Endothelial cell (in vitro differentiated cells): ENCODE measurements at regions not wholly inside any gene's neighbourhood (a gene's known extent, or its start where the extent isn't known, plus 50 kb on each side); places are given as distances from the start of the nearest gene placed in this dataset.

ENCODE experiments used
- DNase-seq: peaks from one replicate; pipeline ENCODE4 v3.0.0; 2021; ENCODE audit warnings: low spot score
- H3K27ac Mint-ChIP-seq: one replicate; pipeline ENCODE4 v1.8.0; 2021; ENCODE audit warnings: mixed read lengths, inconsistent platforms; ENCODE audit not compliant: unreplicated experiment
- H3K27me3 Mint-ChIP-seq: one replicate; pipeline ENCODE4 v1.8.0; 2021; ENCODE audit warnings: mild to moderate bottlenecking, moderate library complexity, mixed read lengths, inconsistent platforms; ENCODE audit not compliant: unreplicated experiment
- H3K36me3 Mint-ChIP-seq: one replicate; pipeline ENCODE4 v1.8.0; 2021; ENCODE audit warnings: mild to moderate bottlenecking, low read depth, mixed read lengths, inconsistent platforms; ENCODE audit not compliant: unreplicated experiment
- H3K4me1 Mint-ChIP-seq: one replicate; pipeline ENCODE4 v1.8.0; 2021; ENCODE audit warnings: mild to moderate bottlenecking, mixed read lengths, inconsistent platforms; ENCODE audit not compliant: unreplicated experiment
- H3K4me3 Mint-ChIP-seq: one replicate; pipeline ENCODE4 v1.8.0; 2021; ENCODE audit warnings: mild to moderate bottlenecking, mixed read lengths, inconsistent platforms; ENCODE audit not compliant: unreplicated experiment
- H3K9me3 Mint-ChIP-seq: one replicate; pipeline ENCODE4 v1.8.0; 2021; ENCODE audit warnings: mixed read lengths, inconsistent platforms; ENCODE audit not compliant: unreplicated experiment
- TF ChIP-seq, protein P1 (sequence below): fragments of 200-600 bp; sonication (generic); IDR thresholded peaks from one replicate; pipeline ENCODE4 v1.5.0; 2021; ENCODE audit warnings: antibody characterized with exemption; ENCODE audit not compliant: unreplicated experiment

DNA sequence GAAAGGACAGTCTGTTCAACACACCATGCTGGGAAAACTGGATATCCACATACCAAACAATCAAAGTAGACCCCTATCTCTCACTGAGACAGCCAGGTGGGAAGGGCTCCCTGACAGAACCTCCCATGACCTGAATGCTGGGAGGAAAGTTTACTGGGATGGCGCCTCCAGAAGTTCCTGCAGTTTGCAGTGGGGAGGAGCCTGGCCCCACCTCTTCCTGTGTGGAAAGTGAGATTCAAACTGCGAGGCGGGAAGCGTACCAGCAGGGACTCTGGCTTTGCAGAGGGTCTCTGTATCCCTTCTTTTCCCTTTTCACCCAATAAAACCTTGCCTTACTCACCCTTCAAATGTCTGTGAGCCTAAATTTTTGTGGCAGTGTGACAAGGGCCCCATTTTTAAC, 190.7 kb downstream of the HHIPL2 start:
- no peak overlapping the region for H3K27ac Mint-ChIP-seq
- no peak for DNase-seq

DNA sequence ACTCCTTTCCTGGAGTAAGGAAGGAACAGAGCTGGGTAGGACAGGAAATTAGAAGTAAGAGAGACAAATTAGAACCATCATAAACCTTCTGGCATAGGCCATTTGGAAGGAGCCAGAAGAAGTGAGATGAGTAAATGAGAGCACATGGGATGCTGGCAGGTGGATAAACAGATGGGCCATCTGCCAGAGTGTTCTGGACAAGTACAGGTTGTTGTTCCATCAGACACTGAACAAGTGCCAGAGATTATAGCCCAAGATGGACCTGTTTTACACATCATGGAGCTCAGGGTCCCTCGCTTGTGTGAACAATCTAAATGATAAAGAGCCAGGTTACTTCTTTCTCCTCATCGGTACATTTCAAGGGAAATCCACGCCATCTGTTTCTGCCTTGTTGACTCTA, 200.3 kb downstream of the HHIPL2 start:
- Mint-ChIP-seq H3K27me3 (no peaks in the 10 kb centered on the region), H3K9me3 (no peaks in the 10 kb centered on the region), H3K27ac (no peak overlapping the region), H3K36me3 (no peaks in the 10 kb centered on the region), H3K4me1 (no peaks in the 10 kb centered on the region), H3K4me3 (no peak overlapping the region)
- TF ChIP-seq, protein P1, sequence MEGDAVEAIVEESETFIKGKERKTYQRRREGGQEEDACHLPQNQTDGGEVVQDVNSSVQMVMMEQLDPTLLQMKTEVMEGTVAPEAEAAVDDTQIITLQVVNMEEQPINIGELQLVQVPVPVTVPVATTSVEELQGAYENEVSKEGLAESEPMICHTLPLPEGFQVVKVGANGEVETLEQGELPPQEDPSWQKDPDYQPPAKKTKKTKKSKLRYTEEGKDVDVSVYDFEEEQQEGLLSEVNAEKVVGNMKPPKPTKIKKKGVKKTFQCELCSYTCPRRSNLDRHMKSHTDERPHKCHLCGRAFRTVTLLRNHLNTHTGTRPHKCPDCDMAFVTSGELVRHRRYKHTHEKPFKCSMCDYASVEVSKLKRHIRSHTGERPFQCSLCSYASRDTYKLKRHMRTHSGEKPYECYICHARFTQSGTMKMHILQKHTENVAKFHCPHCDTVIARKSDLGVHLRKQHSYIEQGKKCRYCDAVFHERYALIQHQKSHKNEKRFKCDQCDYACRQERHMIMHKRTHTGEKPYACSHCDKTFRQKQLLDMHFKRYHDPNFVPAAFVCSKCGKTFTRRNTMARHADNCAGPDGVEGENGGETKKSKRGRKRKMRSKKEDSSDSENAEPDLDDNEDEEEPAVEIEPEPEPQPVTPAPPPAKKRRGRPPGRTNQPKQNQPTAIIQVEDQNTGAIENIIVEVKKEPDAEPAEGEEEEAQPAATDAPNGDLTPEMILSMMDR, result no peak
- no peak for DNase-seq

More for the DNA sequence above, 190.7 kb downstream of the HHIPL2 start:
- Mint-ChIP-seq H3K9me3 (no peaks in the 10 kb centered on the region), H3K27me3 (no peaks in the 10 kb centered on the region), H3K4me1 (no peaks in the 10 kb centered on the region), H3K36me3 (no peaks in the 10 kb centered on the region), H3K4me3 (no peak overlapping the region)
- TF ChIP-seq, protein P1, result no peak

DNA sequence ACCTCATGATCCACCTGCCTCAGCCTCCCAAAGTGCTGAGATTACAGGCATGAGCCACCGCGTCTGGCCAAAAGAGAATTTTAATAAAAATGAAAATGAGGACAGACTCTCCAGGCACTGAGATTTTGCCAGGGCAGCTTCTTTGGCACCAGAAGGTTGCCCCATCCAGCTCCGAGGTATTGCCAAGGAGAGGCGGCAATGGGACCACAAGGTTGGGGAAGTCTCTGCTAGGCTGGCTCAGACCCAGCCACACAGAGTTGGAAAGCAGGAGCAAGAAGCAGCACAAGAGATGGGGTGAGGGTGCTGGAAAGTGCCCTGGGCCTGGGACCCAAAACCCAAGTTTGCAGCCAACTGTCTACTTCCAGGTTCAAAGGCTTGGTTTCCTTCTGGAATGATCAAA, 200.9 kb downstream of the HHIPL2 start:
- H3K36me3 Mint-ChIP-seq, result no peaks in the 10 kb centered on the region
- no peaks in the 10 kb centered on the region for H3K9me3 Mint-ChIP-seq
- H3K4me3 Mint-ChIP-seq, result no peak overlapping the region
- H3K27me3 Mint-ChIP-seq, result no peaks in the 10 kb centered on the region
- H3K27ac Mint-ChIP-seq, result no peak overlapping the region
- H3K4me1 Mint-ChIP-seq, result no peaks in the 10 kb centered on the region
- no peak for DNase-seq
- TF ChIP-seq, protein P1, result no peak

DNA sequence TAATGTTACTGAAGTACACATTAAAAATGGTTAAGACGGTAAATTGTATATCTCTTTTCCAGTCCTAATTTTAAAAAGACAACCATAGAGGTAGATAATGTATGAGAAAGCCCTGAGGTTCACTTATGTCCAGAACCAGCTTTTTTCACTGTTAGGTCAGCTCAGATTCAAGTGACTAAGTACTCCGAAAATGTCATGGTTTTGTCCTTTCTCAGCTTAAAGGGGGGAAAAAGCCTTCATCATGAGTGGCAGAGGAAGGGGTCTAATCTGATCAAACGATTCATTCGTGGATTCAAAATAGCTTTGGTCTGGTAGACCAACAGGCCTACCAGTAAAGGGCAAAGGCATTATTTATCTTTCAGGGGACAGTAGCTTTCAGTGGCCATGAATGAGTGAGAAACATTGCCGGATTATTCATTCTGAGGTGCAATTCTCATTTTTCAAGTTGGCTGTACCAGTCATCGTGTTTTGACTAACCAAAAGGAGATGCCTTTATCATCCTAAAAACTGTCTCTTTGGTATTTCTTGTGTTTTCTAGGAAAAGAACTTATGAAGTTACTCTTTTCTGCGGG, 208.4 kb downstream of the HHIPL2 start:
- TF ChIP-seq, protein P1, result no peak
- DNase-seq, result no peak
- Mint-ChIP-seq H3K4me3 (no peak overlapping the region), H3K27me3 (no peaks in the 10 kb centered on the region), H3K36me3 (no peaks in the 10 kb centered on the region), H3K27ac (no peak overlapping the region), H3K9me3 (no peaks in the 10 kb centered on the region), H3K4me1 (no peaks in the 10 kb centered on the region)

DNA sequence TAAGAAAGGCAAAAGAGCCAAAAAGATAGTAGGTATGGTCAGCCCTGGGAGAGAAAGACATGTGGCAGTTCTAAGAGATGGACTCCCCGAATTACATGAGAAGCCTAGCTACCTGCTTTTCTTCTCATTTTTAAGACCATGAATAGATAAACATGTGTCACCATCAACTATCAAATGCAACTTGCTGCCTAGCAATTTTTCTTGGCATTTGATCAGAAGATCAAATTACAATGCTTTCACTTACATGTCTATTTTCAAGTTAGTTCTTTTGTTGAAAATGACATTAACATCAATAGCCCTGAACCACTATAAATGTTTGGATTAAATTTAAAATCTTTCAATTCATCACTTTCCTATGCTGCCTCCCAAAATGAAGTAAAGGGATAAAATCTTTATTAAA, 212.3 kb downstream of the HHIPL2 start:
- no peaks in the 10 kb centered on the region for H3K27me3 Mint-ChIP-seq
- H3K9me3 Mint-ChIP-seq, result no peaks in the 10 kb centered on the region
- no peak for DNase-seq
- TF ChIP-seq, protein P1, result no peak
- H3K27ac Mint-ChIP-seq, result no peak overlapping the region
- H3K4me3 Mint-ChIP-seq, result no peak overlapping the region
- no peaks in the 10 kb centered on the region for H3K36me3 Mint-ChIP-seq
- H3K4me1 Mint-ChIP-seq, result no peaks in the 10 kb centered on the region
